HG03354 (cell line): ENCODE measurements at regions not wholly inside any gene's neighbourhood (a gene's known extent, or its start where the extent isn't known, plus 50 kb on each side); places are given as distances from the start of the nearest gene placed in this dataset.

Experiments used
- ATAC-seq: cut with Tn5 transposase; IDR thresholded peaks from one replicate; pipeline ENCODE4 v1.9.1; 2021; ENCODE audit warnings: mild to moderate bottlenecking; ENCODE audit not compliant: unreplicated experiment, poor library complexity, severe bottlenecking

- ATAC-seq: no peak
Measured at GRCh38 chr3:4019501-4019900, 220.3 kb downstream of the LRRN1 start.

- ATAC-seq: no peak
Measured at GRCh38 chr3:4021162-4021561, 221.9 kb downstream of the LRRN1 start.

DNA sequence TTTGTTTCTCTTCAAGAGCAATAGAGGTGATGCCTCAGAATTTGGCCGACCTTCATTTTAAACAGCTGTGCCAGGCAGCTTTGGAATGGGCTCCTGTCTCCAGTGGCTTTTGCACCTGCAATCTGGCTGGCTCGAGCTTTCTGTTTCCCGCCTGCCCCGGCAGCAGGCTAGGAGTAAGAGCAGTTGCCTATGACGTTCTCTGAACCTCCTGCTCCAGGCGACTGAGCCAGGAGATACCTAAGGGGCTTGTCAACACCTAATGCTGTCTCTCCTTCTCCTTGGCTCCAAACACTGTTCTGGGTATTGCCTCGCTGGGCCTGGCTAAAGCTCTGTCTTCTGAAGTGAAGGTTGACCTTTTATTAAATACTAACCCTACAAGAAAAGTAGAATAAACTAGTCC lies 229.9 kb downstream of the LRRN1 start:
- no peak for ATAC-seq

GRCh38 chr3:4030624-4031023 lies 231.4 kb downstream of the LRRN1 start:
- no peak for ATAC-seq

DNA sequence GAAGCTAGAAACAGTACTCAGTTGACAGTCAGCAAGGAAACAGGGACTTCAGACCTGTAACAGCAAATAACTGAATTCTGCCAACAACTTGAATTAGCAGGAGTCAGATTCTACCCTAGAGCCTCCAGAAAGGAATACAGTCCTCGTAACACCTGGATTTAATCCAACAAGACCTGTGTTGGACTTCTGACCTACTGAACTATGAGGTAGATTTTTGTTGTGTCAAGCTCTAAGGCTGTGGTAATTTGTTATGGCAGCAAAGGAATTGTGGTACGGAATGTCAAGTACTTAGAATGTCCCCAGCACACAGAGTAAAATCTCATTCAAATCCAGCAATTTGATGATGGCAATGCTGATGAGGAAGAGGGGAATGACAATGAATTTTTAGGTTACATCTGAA lies 234.1 kb downstream of the LRRN1 start:
- no peak for ATAC-seq

DNA sequence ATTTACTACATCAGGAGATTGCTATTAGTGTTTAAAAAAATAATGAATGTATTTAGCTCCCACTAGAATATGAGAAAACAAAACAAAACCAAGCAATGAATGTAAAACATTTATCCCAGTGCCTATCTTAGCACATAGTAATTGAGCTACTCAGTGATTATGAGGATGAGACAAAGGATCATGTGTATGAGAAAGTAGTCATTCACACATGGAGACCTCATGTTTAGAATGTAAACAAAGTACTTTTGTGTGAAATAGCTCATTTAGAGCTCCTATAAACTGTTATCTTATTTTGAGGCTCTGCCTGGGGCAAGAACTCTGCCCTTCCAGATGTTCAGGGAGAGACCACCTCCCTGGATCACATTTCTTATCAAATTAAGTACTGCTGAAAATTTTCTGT lies 236.8 kb downstream of the LRRN1 start:
- no peak for ATAC-seq

- ATAC-seq: no peak
Measured at GRCh38 chr3:4038351-4038750, 239.1 kb downstream of the LRRN1 start.

GRCh38 chr3:4042070-4042469 lies 242.8 kb downstream of the LRRN1 start:
- ATAC-seq: no peak

DNA sequence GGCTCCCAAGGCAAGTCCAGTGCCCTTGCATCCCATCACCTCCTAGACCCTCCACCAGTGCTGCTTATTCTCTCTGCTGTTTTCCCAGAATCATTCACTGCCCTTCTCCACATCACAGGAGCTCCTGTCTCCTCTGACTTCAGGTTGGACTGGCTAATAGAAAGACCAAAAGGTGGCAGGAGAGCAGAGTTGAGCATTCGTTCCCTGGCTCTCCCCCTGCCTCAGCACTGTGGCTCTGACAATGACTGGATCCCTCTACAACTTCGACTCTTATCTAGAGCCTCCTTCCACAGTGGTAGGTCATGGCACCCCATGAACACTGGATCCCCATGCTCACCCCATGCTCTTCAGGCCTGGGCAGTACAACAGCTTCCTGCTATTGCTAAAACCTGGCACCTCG lies 243.6 kb downstream of the LRRN1 start:
- ATAC-seq: no peak

- no peak for ATAC-seq
Measured at GRCh38 chr3:4043867-4044575, 244.8 kb downstream of the LRRN1 start.

GRCh38 chr3:4044619-4045018 lies 245.4 kb downstream of the LRRN1 start:
- ATAC-seq: no peak

GRCh38 chr3:4045756-4046155 lies 246.5 kb downstream of the LRRN1 start:
- ATAC-seq: no peak

- no peak for ATAC-seq
Measured at GRCh38 chr3:4047366-4047765, 248.1 kb downstream of the LRRN1 start.

DNA sequence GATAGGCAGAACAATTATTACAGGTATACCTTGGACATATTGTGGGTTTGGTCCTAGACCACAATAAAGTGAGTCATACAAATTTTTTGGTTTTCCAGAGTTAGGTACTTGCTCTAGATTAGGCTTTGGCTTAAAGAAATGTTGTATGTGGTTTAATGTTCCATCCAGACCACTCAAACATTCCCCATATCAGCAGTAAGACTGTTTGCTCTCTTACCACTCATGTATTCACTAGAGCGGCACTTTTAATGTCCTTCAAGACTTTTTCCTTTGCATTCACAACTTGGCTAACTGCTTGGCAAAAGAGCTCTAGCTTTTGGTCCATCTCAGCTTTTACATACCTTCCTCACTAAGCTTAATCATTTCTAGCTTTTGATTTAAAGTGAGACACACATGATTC lies 250.5 kb upstream of the SETMAR start:
- no peak for ATAC-seq

DNA sequence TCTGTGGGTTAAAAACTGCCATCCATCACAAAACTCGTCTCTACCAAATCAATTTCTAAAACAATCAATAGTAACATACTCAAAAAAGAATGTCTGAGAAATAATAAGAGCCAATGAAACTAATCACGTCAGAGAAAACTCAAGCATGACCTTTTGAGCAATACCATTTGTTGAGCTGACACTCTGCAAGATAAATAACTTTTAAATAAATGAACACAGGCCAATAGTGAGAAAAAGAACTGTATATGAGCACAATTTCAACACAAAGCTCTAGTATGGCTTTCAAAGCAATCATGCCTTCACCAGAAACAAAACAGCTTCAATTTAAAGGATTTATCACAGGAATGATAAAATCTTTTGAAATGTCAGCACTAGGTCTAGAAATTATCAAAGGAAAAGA lies 249.2 kb upstream of the SETMAR start:
- ATAC-seq: no peak

DNA sequence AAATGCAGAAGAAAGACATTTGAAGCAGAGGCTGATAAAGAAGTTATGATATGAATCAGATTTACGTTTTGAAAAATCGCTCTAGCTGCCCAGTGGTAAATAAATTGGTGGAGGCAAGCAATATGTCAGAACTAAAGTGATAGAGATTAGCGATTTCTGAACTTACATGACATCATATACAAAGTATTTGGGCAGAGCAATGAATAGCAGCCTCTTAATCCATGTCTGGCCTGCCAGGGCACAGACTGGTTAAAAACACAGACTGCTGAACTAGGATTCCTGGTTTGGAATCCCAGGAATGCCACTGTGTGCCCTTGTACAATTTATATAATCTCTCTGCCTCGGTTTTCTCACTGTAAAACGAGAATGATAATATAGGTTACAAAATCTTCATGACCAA lies 243.1 kb upstream of the SETMAR start:
- no peak for ATAC-seq

- no peak for ATAC-seq
Measured at GRCh38 chr3:4060603-4061002, 242.6 kb upstream of the SETMAR start.

- ATAC-seq: no peak
Measured at GRCh38 chr3:4061195-4061594, 242.0 kb upstream of the SETMAR start.

DNA sequence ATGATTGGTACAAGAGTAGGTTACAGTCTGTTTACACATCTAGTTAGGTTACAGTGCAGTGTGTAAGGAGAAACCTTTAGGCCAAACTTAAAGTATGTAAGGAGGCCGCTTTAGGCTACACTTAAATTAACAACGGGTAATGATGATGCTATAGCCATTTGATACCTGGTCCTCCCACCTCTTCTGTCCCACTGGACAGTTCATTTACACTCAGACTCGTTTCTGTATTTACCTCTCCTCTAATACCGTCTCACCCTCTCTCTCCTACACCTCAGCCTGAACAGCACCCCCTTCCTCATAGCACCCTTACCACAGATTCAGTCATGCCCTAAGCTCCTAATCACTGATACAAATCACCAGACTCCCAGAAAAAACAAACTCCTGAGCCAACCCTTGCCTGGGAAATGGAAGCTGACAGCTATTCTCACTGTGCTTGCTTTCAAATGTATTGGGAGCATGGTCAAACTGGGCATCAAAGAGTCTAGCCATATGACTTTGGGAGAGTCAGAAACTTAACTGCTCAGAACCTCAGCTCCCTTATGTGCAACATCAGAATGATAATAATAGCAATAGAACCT lies 241.3 kb upstream of the SETMAR start:
- ATAC-seq: no peak

DNA sequence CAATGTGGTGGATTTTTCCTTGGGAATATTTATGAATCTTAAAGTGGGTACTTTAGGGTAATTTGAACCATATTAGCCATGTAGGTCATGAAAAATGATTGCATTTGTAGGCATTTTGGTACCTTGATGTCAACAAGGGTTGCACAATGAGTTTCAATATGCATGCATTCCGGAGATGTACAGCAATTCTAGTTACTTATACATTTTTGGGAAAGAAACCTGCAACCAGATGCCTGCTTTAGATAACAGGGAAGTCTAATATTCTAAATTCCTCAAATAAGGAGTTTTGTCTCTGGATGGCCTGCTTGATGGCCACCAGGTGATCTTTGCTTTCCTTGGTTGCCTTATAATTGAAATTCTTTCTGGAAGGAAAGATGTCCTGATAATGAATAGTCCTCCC lies 240.5 kb upstream of the SETMAR start:
- ATAC-seq: no peak

DNA sequence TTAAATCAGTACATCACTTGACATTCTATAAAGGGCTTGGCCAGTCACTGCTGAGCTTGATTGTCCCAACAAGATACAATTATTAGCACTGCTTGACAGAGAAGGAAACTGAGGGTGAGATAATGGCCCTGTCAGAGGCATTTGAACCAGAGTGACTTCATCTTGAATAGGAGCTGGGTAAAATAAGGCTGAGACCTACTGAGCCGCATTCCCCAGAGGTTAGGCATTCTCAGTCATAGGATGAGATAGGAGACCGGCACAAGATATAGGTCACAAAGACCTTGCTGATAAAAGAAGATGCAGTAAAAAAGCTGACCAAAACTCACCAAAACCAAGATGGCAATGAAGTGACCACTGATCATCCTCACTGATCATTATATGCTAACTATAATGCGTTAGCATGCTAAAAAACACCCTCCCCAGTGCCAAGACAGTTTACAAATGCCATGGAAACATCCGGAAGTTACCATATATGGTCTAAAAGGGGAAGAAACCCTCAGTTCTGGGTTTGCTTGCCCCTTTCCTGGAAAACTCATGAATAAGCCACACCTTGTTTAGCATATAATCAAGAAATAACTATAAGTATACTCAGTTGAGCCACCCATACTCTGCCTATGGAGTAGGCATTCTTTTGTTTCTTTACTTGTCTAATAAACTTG lies 239.1 kb upstream of the SETMAR start:
- no peak for ATAC-seq
